H1 (cell line): ENCODE measurements at regions not wholly inside any gene's neighbourhood (a gene's known extent, or its start where the extent isn't known, plus 50 kb on each side); places are given as distances from the start of the nearest gene placed in this dataset.

Experiments used
- CTCF ChIA-PET: fragments of 300-600 bp; sonication (Branson Sonifier 250); formaldehyde crosslinking; loops from one replicate; lab custom pipeline; 2021; ENCODE audit not compliant: partially characterized antibody; lab: Charles Lee
- POLR2A ChIA-PET: fragments of 300-600 bp; sonication (Branson Sonifier 250); formaldehyde crosslinking; loops from one replicate; lab custom pipeline; 2021; ENCODE audit warnings: inconsistent platforms; ENCODE audit not compliant: partially characterized antibody; lab: Charles Lee
- DNase-seq, 2 experiments: peaks; one replicate each; pipeline versions ENCODE4 v3.0.0 to v3.0.0-alpha.2; 2010 to 2022; ENCODE audit warnings: low spot score in 2 of 2, low read depth in 1 of 2, mixed read lengths in 1 of 2
- FAIRE-seq: peaks from 2 replicates; lab custom pipeline; 2011; peaks lifted over from hg19 to GRCh38; lab: Jason Lieb, UNC
- H2AFZ ChIP-seq: 2 replicates; pipeline ENCODE4 v1.8.1; 2012; ENCODE audit warnings: low read length, inconsistent platforms
- H2AK5ac ChIP-seq: 2 replicates; pipeline ENCODE4 v1.6.1; 2013; ENCODE audit warnings: low read depth, low read length
- H2BK120ac ChIP-seq: replicated peaks from 2 replicates; pipeline ENCODE3; 2013; ENCODE audit warnings: low read depth, low read length, inconsistent platforms
- H2BK12ac ChIP-seq: 2 replicates; pipeline ENCODE4 v1.6.1; 2013; ENCODE audit warnings: low read depth, low read length
- H2BK15ac ChIP-seq: 2 replicates; pipeline ENCODE4 v1.6.1; 2013; ENCODE audit warnings: low read length
- H2BK20ac ChIP-seq: 2 replicates; pipeline ENCODE4 v1.6.1; 2013; ENCODE audit warnings: low read length
- H2BK5ac ChIP-seq: 2 replicates; pipeline ENCODE4 v1.6.1; 2013; ENCODE audit warnings: low read depth, low read length
- H3K14ac ChIP-seq: 2 replicates; pipeline ENCODE4 v1.6.1; 2013; ENCODE audit warnings: inconsistent platforms; ENCODE audit not compliant: insufficient read length
- H3K18ac ChIP-seq: 2 replicates; pipeline ENCODE4 v1.6.1; 2013; ENCODE audit warnings: low read length; ENCODE audit errors: extremely low read depth
- H3K23ac ChIP-seq: 2 replicates; pipeline ENCODE4 v1.6.1; 2013; ENCODE audit warnings: inconsistent platforms; ENCODE audit not compliant: insufficient read length
- H3K23me2 ChIP-seq: 2 replicates; pipeline ENCODE4 v1.6.1; 2013; ENCODE audit warnings: low read depth, low read length
- H3K27ac ChIP-seq: 2 replicates; pipeline ENCODE4 v1.6.1; 2011; ENCODE audit warnings: low read depth, low read length, inconsistent platforms
- H3K27me3 ChIP-seq, 4 experiments: replicated peaks in 1 of 4; 1 replicate in 1 of 4; 2 replicates in 3 of 4; pipeline versions ENCODE4 v1.6.1 to v1.8.1; 2011 to 2013; ENCODE audit warnings: low read length in 3 of 4, mild to moderate bottlenecking in 3 of 4, inconsistent platforms in 2 of 4, mixed read lengths in 2 of 4, moderate library complexity in 1 of 4; ENCODE audit not compliant: control insufficient read depth in 3 of 4, insufficient read depth in 3 of 4; ENCODE audit errors: extremely low read depth in 1 of 4
- H3K36me3 ChIP-seq, 4 experiments: 2 replicates each; pipeline versions ENCODE4 v1.6.1 to v1.8.1; 2011 to 2013; ENCODE audit warnings: mild to moderate bottlenecking in 4 of 4, low read length in 3 of 4, moderate library complexity in 2 of 4, control low read depth in 1 of 4, inconsistent platforms in 1 of 4; ENCODE audit not compliant: insufficient read depth in 4 of 4, control insufficient read depth in 2 of 4
- H3K4ac ChIP-seq: replicated peaks from 2 replicates; pipeline ENCODE3; 2013; ENCODE audit warnings: low read length, low read depth, mixed read lengths, inconsistent platforms; ENCODE audit not compliant: insufficient read length
- H3K4me1 ChIP-seq, 4 experiments: replicated peaks in 1 of 4; 1 replicate in 1 of 4; 2 replicates in 3 of 4; pipeline versions ENCODE4 v1.6.1 to v1.8.1; 2011 to 2013; ENCODE audit warnings: low read length in 3 of 4, inconsistent platforms in 2 of 4, mixed read lengths in 1 of 4; ENCODE audit not compliant: insufficient read depth in 4 of 4, control insufficient read depth in 3 of 4
- H3K4me2 ChIP-seq, 2 experiments: 2 replicates each; pipeline versions ENCODE4 v1.6.1 to v1.8.1; 2011 to 2013; ENCODE audit warnings: low read depth in 2 of 2, low read length in 2 of 2, control low read depth in 1 of 2, inconsistent platforms in 1 of 2, mild to moderate bottlenecking in 1 of 2; ENCODE audit not compliant: insufficient read depth in 1 of 2
- H3K4me3 ChIP-seq, 4 experiments: fragments of 200-600, 300-600 bp in 1 of 4; sonication (generic), shearing (Covaris generic), sonication (Bioruptor Twin) in 1 of 4; 2 replicates each; pipeline versions ENCODE4 v1.5.1 to v1.8.1; 2011 to 2016; ENCODE audit warnings: low read length in 4 of 4, low read depth in 3 of 4, control low read depth in 2 of 4, inconsistent platforms in 2 of 4, mild to moderate bottlenecking in 2 of 4, mixed read lengths in 1 of 4, moderate library complexity in 1 of 4; ENCODE audit not compliant: insufficient read depth in 2 of 4; ENCODE audit errors: extremely low read depth in 1 of 4
- H3K56ac ChIP-seq: replicated peaks from 2 replicates; pipeline ENCODE3; 2013; ENCODE audit warnings: low read depth, mild to moderate bottlenecking, mixed read lengths, low read length, inconsistent platforms; ENCODE audit not compliant: insufficient read length
- H3K79me1 ChIP-seq: 2 replicates; pipeline ENCODE4 v1.6.1; 2013; ENCODE audit warnings: low read depth, low read length, control low read depth
- H3K79me2 ChIP-seq, 2 experiments: 2 replicates each; pipeline versions ENCODE4 v1.6.1 to v1.8.1; 2012 to 2013; ENCODE audit warnings: low read length in 2 of 2, mild to moderate bottlenecking in 2 of 2, inconsistent platforms in 1 of 2; ENCODE audit not compliant: insufficient read depth in 2 of 2, control insufficient read depth in 1 of 2
- H3K9ac ChIP-seq, 4 experiments: replicated peaks in 1 of 4; 1 replicate in 1 of 4; 2 replicates in 3 of 4; pipeline versions ENCODE4 v1.6.1 to v1.8.1; 2011 to 2013; ENCODE audit warnings: low read depth in 3 of 4, low read length in 3 of 4, control low read depth in 2 of 4, mild to moderate bottlenecking in 2 of 4, moderate library complexity in 2 of 4, inconsistent platforms in 1 of 4; ENCODE audit errors: extremely low read depth in 1 of 4
- H3K9me3 ChIP-seq, 2 experiments: 2 replicates each; pipeline versions ENCODE4 v1.6.1 to v1.8.1; 2012 to 2013; ENCODE audit warnings: mild to moderate bottlenecking in 2 of 2, moderate library complexity in 2 of 2, control low read depth in 1 of 2, inconsistent platforms in 1 of 2, low read depth in 1 of 2, low read length in 1 of 2, mixed read lengths in 1 of 2; ENCODE audit not compliant: insufficient read depth in 2 of 2
- H4K20me1 ChIP-seq, 2 experiments: replicated peaks in 1 of 2; 2 replicates each; pipeline versions ENCODE3 to v1.8.1; 2011 to 2013; ENCODE audit warnings: inconsistent platforms in 2 of 2, low read length in 2 of 2, mild to moderate bottlenecking in 1 of 2; ENCODE audit not compliant: insufficient read depth in 2 of 2, control insufficient read depth in 1 of 2
- H4K5ac ChIP-seq: 2 replicates; pipeline ENCODE4 v1.6.1; 2013; ENCODE audit warnings: low read length, low read depth, mixed read lengths, inconsistent platforms; ENCODE audit not compliant: insufficient read length
- H4K8ac ChIP-seq: 2 replicates; pipeline ENCODE4 v1.8.0; 2013; ENCODE audit warnings: mild to moderate bottlenecking, moderate library complexity, low read length, inconsistent platforms; ENCODE audit not compliant: insufficient read depth; ENCODE audit errors: extremely low read depth
- H4K91ac ChIP-seq: replicated peaks from 2 replicates; pipeline ENCODE3; 2013; ENCODE audit warnings: low read length, mixed read lengths, inconsistent platforms; ENCODE audit not compliant: insufficient read length
- ASH2L ChIP-seq: fragments of 200-600, 300-600 bp; sonication (generic); IDR thresholded peaks from one replicate; pipeline ENCODE4 v1.7.1; 2017; ENCODE audit warnings: low read length
- BACH1 ChIP-seq: IDR thresholded peaks from 2 replicates; pipeline ENCODE4 v1.6.1; 2012; ENCODE audit warnings: low read length, improper control_type of control experiment
- CTBP2 ChIP-seq: IDR thresholded peaks from 2 replicates; pipeline ENCODE4 v1.7.0; 2011; ENCODE audit warnings: borderline replicate concordance, mild to moderate bottlenecking, moderate library complexity, mixed read lengths, low read length; ENCODE audit not compliant: insufficient read depth, insufficient read length
- GTF2F1 ChIP-seq: IDR thresholded peaks from 2 replicates; pipeline ENCODE4 v1.6.1; 2012; ENCODE audit warnings: low read depth, low read length, improper control_type of control experiment, borderline replicate concordance
- JUN ChIP-seq: IDR thresholded peaks from 2 replicates; pipeline ENCODE4 v1.6.1; 2011; ENCODE audit warnings: low read depth, mild to moderate bottlenecking, improper control_type of control experiment, low read length
- KDM4A ChIP-seq: IDR thresholded peaks from one replicate; pipeline ENCODE4 v1.7.1; 2012; ENCODE audit warnings: low read depth, mild to moderate bottlenecking, moderate library complexity, low read length, inconsistent platforms; ENCODE audit not compliant: severe bottlenecking
- KDM5A ChIP-seq: fragments of 200-600 bp; IDR thresholded peaks from 2 replicates; pipeline ENCODE4 v1.7.1; 2012; ENCODE audit warnings: mild to moderate bottlenecking, low read length, inconsistent platforms, mixed read lengths
- MAX ChIP-seq: IDR thresholded peaks from 2 replicates; pipeline ENCODE4 v1.6.1; 2012; ENCODE audit warnings: inconsistent platforms
- NRF1 ChIP-seq: IDR thresholded peaks from 2 replicates; pipeline ENCODE4 v1.6.1; 2011; ENCODE audit warnings: mild to moderate bottlenecking, low read depth, low read length, improper control_type of control experiment
- POU5F1 ChIP-seq: IDR thresholded peaks from 2 replicates; pipeline ENCODE4 v1.6.1; 2011; ENCODE audit warnings: low read depth, mild to moderate bottlenecking, low read length, moderate library complexity
- RBBP5 ChIP-seq: IDR thresholded peaks from 2 replicates; pipeline ENCODE4 v1.7.1; 2012; ENCODE audit warnings: low read depth, mild to moderate bottlenecking, inconsistent platforms, low read length, moderate library complexity, borderline replicate concordance
- RXRA ChIP-seq: IDR thresholded peaks from 2 replicates; pipeline ENCODE4 v1.6.1; 2011; ENCODE audit warnings: low read depth, mild to moderate bottlenecking, low read length, moderate library complexity; ENCODE audit not compliant: insufficient read depth
- TAF1 ChIP-seq: IDR thresholded peaks from 2 replicates; pipeline ENCODE4 v1.6.1; 2011; ENCODE audit warnings: mild to moderate bottlenecking, low read depth, low read length
- ZNF274 ChIP-seq: IDR thresholded peaks from 2 replicates; pipeline ENCODE4 v1.7.0; 2012; ENCODE audit warnings: low read length, borderline replicate concordance; ENCODE audit errors: extremely low read depth
- WGBS, 2 experiments: shearing (Covaris generic) in 1 of 2; methylation state at CpG; one replicate each; pipeline versions ENCODE4 v1.1.6 to v1.1.7; 2013 to 2015; ENCODE audit warnings: low lambda C conversion rate in 2 of 2, mixed read lengths in 2 of 2, inconsistent platforms in 1 of 2, low coverage in 1 of 2, missing lambda C conversion rate in 1 of 2; ENCODE audit not compliant: insufficient replicate concordance in 2 of 2, insufficient coverage in 1 of 2, insufficient read length in 1 of 2; ENCODE audit errors: extremely low coverage in 1 of 2, missing lambda C conversion rate in 1 of 2; 5-methylcytosine and 5-hydroxymethylcytosine counted together

GRCh38 chr2:106584304-106584954, 97.3 kb downstream of the CD8B2 start:
- Histone ChIP-seq H3K18ac (no peak overlapping the region), H4K5ac (no peak overlapping the region), H4K20me1 (no peaks in the 10 kb centered on the region), H2AFZ (no peak overlapping the region), H3K14ac (no peak overlapping the region), H3K4me2 (peak overlapping the region; percentile 26 to 64; a peak in 3 of 4 replicates), H2AK5ac (no peak overlapping the region), H2BK12ac (no peak overlapping the region), H3K9me3 (no peaks in the 10 kb centered on the region), H3K27me3 (peaks cover 2 to 31% (median 12%) of the 10 kb centered on the region in 4 experiments), H3K9ac (no peak overlapping the region), H3K79me1 (no peaks in the 10 kb centered on the region), H2BK15ac (no peak overlapping the region), H3K79me2 (no peaks in the 10 kb centered on the region), H3K27ac (no peak overlapping the region), H4K8ac (no peak overlapping the region), H3K4ac (no peak overlapping the region), H3K36me3 (no peaks in the 10 kb centered on the region), H2BK120ac (no peak overlapping the region), H3K23ac (no peak overlapping the region), H2BK5ac (no peak overlapping the region), H3K56ac (no peak overlapping the region), H3K4me1 (no peaks in the 10 kb centered on the region), H3K23me2 (peaks cover 5% of the 10 kb centered on the region; the same call in 1 of the 2 replicates), H2BK20ac (no peak overlapping the region), H3K4me3 (peak overlapping the region; percentile 3 to 52 (median 11); a peak in 5 of 8 replicates), H4K91ac (no peak overlapping the region)
- DNase-seq (peak in 1 of 2 experiments; percentile 58), FAIRE-seq (no peak)
- CTCF ChIA-PET: interaction anchor here (0.6 to 16.0 kb wide), 12 partner anchors 8 to 1079 kb away, joined by 3 to 330 read pairs (median 3); no protein-coding TSS in a partner anchor
- 57% methylated on average over 33 of the region's 47 CpGs; no CpG with 5 or more reads in 1 of the 2 experiments for WGBS, 2 experiments
- POLR2A ChIA-PET: no interaction called here
- TF ChIP-seq MAX: peak; percentile 82
- no peak for TF ChIP-seq TAF1
- TF ChIP-seq ASH2L: no peak
- no peak for TF ChIP-seq POU5F1
- no peak for TF ChIP-seq JUN
- peak; percentile 64 for TF ChIP-seq KDM4A
- no peak for TF ChIP-seq KDM5A
- TF ChIP-seq RBBP5: no peak
- TF ChIP-seq RXRA: no peak
- TF ChIP-seq NRF1: no peak
- no peak for TF ChIP-seq GTF2F1
- TF ChIP-seq BACH1: no peak
- no peak for TF ChIP-seq ZNF274
- TF ChIP-seq CTBP2: no peak
